ENCODE measurements at regions not wholly inside any gene's neighbourhood (a gene's known extent, or its start where the extent isn't known, plus 50 kb on each side); places are given as distances from the start of the nearest gene placed in this dataset.

GRCh38 chr7:12107381-12107780 lies 103.7 kb upstream of the TMEM106B start:
- TF ChIP-seq CTCF (IDR thresholded peaks at IDR 0.05; ENCODE audit: poor library complexity) (no peak), EZH2 (IDR thresholded peaks at IDR 0.05; ENCODE audit: borderline replicate concordance) (no peak)

All from hepatocyte (in vitro differentiated cells).